GM19324 (cell line): ENCODE measurements at regions not wholly inside any gene's neighbourhood (a gene's known extent, or its start where the extent isn't known, plus 50 kb on each side); places are given as distances from the start of the nearest gene placed in this dataset.

Experiments
- ATAC-seq: cut with Tn5 transposase; IDR thresholded peaks from one replicate; pipeline ENCODE4 v1.9.1; 2021; ENCODE audit warnings: mild to moderate bottlenecking, moderate library complexity; ENCODE audit not compliant: unreplicated experiment, low FRiP score

DNA sequence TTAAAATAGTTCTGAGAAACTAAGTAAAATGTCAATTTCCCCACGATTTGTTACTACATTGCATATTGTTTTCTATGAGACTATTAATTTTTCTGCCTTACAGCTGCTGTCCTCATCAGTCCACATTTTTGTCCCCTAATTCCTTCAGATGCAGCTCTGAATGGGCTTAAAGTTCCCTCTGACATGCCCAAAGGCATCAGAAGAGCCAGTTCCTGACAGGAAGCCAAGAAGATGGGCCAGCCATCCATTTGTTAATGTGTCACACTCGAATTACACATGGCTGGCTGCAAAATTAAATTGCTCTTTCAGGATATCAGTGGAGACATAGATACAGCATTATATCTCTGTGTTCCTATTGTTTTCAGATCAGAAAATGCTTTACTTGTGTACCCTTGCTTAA lies 1223.0 kb downstream of the EPHA7 start:
- ATAC-seq = no peak

DNA sequence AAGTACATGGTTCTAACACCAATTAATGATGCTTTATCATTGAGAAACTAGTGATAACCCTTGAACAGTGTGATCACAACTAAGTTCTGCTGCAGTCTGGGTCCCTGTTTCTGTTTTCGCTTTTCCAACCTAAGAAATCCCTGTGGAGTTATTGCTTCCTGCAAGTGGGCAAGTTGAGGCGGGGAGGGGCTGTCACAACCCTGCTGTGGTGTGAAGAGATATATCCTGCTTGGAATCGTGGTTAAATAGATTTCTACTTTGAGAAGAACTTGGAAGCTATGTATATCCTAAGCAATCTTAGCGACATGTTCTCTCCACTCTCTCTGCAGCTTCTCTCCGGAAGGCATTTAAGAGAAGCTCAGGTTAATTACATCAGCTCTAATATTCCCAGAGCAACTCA lies 1223.6 kb downstream of the EPHA7 start:
- ATAC-seq = no peak

DNA sequence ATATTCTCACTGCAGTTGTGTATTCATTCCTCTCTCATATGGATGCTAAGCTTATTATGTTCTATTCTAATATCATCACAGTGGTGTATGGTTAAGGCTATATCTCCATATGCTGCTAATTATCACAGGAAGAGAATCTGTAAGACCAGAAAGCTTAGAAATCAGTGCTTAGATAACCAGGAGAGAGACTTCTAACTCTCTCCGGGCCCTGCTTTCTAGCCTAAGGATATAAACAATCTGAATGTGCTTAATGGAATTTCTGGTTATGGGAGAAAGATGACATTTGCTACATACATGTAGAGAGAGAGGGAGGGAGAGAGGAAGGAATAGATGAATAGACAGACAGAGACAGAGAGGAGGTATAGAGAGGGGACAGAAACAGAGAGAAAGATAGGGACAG lies 1231.3 kb downstream of the EPHA7 start:
- no peak for ATAC-seq

DNA sequence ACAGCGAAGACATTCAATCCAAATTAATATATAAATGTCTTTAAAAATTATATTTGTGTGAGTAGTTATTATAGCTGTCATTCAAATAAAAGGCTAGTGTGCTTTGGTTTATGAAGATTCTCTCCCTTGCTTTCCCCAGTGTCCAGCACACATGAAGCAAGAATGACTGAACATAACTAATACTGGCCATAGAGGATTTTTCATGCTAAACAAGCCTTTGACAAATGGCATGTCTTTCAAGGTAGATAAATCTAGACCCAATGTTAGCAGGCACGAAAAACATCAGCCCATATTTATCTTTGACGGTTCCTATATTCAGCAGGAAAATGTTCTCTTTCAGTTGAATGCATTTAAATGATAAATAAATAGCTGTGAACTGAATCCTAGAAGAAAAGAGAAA lies 1234.4 kb downstream of the EPHA7 start:
- ATAC-seq = no peak

DNA sequence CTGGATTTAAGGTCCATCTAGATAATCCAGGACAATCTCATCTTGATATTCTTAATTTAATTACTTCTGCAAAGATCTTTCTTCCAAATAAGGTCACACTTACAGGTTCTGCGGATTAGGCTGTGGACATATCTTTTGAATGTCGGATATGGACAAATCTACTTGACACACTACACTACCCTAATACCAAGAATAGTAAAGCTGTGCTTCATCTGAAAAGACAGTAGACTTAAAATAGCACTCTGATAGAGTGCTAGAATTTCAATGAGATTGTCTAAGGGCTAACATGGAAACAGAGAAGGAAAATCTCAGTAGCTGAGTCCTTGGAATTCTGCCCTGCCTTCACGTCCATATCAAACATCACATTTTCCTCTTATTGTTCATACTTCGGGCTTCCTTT lies 1238.0 kb downstream of the EPHA7 start:
- ATAC-seq = no peak

DNA sequence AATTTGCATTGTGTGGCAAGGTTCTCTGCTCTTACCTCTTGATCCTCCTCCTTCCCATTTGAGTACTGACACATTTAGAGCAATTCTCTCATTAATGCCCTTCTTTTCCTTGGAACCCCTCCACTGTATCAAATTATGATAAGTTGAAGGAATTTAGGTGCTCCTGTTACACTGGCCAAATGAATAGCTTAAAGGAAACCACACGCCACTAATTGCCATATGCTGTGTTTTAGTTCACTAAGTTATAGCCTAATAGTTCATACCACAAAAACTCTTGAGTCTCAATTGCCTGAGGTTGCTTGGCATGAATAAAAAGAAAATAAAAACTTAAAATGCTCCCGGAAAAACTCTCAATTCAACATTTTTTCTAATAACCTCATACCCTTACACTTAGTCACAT lies 1239.3 kb downstream of the EPHA7 start:
- ATAC-seq = no peak

DNA sequence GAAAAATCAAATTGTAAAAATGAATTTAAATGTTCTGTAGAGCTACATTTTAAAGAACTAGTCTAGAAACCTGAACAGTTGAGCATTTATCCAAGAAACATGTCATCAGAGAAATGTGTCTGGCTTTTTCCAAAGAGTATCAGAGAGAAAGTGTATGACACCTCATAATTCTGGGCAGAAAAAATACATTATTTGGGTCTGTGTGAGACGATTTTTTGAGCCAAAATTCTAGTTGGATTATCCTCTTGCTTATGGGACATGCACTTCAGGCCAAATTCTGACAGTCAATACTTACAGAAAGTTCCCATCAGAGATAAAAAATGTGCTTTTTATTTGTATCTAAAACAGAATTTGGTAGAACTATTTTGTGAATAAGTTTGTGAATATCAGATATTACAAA lies 1242.7 kb downstream of the EPHA7 start:
- ATAC-seq = no peak

DNA sequence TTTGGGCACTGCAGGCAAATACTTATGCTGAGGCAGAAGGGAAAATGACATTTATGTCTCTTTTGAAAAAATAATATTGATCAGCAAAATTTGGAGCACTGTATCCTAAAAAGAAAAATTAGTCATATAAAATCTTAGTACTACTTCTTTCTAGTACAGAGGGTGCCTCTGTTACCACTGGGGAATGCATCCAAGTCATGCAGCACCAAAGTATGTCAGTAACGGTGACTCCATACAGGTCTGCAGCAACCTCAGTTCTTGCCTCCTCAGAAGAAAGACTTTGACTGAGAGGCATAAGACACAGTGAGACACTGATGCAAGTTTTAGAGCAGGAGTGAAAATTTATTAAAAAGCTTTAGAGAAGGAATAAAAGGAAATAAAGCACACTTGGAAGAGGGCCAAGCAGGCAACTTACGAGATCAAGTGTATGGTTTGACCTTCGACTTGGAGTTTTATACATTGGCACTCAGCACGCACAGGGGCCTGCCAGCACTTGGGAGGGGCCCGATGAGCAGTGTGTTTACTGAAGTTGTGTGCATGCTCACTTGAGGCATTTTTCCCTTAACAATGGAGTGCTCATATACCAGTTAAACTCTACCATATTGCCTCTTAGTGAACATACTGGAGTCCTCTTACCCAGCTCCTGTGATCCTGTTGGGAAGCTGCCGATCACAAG lies 1244.8 kb downstream of the EPHA7 start:
- no peak for ATAC-seq

DNA sequence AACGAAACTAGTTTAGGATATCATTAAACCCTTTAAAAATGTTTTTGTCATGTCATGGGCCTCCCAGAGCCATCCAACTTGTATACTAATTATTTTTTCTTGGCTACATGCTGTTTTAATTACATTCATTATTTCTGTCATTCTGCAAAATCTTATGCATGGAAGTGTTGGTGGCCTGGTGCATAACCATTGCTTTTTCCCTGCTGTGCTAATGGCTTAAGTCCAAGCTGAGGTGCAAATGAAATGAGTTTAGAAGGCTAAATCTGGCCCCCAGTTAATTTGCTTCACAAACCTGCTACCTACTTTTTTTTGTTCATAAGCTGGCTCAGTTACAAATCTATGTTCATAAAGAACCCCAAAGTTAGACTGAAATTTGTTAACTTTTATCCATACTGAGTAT lies 1249.9 kb downstream of the EPHA7 start:
- no peak for ATAC-seq

DNA sequence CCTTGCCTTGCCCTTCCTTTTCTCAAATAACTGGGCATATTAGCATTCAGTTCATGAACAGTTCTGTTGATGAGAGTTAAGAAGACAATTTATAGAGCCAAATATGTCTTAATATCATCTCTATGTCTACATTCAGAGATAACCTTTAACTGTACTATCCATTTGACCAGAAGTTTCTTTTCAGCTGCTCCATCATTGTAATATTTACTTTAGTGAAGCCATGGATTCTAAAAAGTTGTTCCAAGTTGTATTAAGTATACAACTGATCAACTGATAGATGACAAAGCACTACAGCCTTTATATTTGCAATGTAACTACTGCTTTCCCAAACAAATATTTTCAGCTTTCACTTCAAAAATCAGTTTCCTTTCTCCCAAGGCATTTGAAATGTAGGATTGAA lies 1252.7 kb downstream of the EPHA7 start:
- no peak for ATAC-seq

DNA sequence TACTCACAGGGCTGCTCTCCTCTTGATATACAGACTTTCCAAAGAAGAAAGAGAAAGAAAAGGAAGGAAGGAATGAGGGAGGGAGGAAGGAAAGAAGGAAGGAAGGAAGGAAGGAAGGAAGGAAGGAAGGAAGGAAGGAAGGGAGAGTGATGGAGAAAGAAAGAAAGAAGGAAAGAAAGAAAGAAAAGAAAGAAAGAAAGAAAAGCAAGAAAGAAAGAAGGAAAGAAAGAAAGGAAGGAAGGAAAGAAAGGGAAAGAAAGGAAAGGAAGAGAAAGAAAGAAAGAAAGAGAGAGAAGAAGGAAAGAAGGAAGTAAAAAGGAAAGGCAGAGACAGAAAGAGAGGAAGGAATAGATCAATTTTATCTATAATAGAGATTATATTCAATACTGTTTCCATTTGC lies 1257.4 kb downstream of the EPHA7 start:
- ATAC-seq = no peak

DNA sequence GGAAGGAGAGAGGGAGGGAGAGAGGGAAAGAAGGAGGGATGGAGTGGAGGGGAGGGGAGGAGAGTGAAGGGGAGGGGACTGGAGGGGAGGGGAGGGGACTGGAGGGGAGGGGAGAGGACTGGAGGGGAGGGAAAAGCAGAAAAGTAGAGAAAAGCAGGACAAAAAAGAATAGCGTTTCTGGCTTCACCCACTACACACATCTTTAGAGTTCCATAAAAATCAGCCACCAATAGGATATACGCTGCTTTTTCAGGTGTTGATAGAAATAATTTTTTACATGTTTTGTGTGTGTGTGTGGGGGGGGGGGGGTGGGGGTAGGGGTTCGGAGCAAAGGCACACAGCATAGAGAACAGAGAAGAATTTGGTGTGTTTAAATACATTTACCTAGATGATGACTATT lies 1259.1 kb downstream of the EPHA7 start:
- no peak for ATAC-seq

DNA sequence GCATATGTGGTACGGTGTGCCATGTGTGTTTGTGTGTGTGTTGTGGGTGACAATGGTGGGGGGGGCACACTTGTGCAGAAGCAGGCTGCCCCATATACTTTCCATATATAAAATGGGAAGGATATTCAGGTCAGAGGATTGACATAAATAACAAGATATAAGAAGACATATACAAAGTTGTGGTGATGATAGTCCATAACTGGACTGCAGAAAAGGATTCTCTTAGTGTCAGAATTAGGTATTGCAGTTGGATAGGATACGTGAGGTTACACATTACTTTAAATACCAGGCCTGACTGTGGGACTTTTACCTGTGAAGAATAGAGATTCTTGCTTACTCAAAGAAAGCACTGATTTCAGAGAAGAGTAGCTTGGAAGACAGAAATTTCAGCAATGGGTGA lies 1260.3 kb downstream of the EPHA7 start:
- ATAC-seq = no peak

DNA sequence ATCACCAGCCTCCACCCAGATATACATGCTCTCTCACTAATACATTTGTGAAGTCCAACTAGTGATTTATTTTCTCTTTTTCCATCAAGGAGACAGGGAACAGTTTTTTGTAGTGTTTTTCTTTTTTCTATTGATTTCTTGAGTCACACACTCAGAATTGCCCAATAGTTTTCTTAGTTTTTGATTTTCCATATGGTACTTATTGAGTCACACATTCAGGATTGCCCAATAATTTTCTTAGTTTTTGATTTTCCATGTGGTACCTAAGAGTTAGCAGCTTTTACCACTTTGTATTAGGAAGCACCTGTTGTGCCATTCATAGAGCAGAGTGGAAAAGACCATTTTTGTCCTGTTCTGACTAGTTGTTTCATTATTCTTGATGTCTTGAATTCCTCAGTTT lies 1268.8 kb downstream of the EPHA7 start:
- no peak for ATAC-seq

DNA sequence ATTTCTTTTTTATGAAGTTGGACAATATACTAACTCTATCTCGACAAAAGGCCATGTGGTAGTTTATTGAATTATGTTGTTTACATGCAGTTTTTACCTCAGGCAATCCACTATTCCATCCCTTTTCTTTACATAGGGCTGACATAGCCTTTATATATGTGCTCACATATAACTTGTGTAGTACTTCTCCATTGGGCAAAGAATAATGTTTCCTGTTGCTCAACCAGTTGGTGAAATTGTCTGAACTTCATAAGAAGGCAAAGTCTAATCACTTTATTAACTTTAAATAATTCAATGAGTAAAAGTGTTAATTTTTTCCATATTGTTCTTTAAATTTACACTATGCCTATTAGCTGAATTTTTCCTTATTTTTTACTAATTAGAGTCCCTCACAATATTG lies 1272.1 kb downstream of the EPHA7 start:
- no peak for ATAC-seq

DNA sequence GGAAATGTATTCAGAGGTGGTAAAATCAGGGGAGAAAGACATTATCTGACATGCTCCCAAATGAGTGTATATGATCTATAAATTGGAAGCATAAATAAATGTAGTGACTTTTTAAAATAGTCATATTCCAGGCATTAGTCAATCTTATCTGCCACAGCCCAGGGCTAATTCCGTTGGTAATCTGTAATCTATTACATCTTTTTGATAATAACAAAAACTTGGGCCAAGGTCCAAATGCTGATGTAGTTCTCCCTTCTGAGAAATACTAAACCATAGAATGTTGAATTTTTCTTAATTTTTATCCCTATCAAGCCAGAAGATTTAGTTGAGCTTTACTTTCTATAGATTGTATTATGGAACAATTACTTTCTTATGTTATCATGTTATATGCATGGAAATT lies 1279.8 kb downstream of the EPHA7 start:
- no peak for ATAC-seq

DNA sequence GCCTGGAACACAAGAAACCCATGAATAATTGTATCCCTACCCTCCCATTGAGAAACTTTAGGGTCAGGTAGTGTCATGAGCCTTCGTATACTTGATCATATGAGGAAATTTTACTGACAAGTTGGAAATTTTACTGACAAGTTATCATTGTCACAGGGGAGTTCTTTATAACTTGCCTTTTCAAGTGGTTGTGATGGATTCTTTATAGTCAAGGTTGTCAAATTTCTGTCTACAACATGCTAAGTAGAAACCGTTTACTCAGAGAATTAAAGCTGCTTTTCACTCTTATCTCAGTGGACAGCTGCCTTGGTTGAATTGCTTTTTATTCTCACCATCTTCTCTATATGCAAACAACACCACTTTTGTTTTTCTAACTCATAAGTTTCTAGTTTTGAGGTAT lies 1286.4 kb downstream of the EPHA7 start:
- no peak for ATAC-seq

DNA sequence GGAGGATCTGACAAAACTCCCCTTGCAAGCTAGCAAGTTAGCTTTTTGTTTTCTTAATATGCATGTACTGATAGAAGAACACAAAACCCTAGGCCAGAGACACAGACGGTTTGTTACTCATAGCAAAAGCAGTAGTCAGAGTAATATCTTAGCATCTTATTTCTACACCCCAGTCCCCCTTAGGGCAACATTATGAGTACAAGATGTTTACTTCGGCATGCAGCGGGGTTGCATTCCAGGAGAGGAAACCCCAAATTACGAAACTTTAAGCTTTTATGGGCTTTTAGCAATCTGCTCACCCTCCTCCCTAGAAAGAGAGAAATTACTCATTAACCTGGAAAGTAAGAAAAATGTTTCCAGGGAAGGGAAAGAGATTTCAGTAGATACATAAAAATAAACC lies 1286.9 kb downstream of the EPHA7 start:
- no peak for ATAC-seq

DNA sequence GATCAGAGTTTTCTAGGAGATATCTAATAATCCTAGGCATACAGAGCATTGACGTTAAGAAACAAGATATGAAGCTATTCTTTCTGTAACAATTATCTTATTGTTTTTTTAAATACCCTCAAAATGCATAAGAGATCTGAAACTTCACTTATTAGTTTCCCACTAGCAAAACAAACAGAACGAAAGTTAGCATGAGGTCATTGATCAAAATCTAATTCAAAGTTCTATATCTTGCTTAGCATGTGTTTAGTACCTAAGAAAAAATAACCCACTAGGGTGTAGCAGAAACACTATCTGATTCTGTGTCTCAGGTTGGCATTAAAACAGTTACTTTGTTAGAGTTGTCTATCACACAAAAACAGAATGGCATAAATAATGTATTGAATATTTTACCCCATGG lies 1288.4 kb downstream of the EPHA7 start:
- ATAC-seq = no peak

DNA sequence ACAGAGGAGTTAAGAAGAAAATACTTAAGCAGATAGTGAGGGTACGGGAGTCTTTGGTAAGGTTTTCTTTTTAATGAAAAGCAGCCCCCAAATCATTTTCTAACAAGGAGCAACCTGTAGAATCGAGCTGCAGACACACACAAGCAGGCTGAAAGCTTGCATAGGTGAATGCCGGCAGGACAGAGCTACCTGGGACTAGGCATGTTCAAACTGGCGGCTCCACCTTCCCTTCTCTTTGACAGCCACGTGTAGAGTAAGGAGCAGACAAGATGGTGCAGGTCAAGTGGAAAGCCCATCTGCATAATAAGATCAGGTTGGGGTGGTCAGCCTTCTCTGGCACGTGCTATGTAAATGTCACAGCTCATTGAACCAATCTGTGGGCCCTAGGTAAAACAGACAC lies 1292.4 kb downstream of the EPHA7 start:
- ATAC-seq = no peak

DNA sequence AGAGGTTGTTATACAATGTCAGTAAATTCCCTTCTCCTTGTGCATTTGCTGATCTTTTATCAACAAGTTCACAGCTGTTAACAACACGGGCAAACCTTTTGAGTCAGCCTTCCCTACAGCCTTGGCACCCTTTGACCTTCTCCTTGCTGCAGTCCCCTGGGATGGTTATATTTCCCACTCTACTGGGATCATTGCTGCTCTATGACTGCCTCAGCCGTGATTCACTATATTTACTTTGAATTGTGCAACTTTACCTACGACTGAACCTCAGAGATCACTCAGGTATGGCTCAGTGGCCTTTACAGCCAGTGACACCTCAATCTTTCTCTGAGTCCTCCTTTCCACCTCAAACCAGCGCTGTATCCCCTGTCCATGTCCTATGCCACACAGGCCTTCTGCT lies 1293.3 kb downstream of the EPHA7 start:
- ATAC-seq = no peak

DNA sequence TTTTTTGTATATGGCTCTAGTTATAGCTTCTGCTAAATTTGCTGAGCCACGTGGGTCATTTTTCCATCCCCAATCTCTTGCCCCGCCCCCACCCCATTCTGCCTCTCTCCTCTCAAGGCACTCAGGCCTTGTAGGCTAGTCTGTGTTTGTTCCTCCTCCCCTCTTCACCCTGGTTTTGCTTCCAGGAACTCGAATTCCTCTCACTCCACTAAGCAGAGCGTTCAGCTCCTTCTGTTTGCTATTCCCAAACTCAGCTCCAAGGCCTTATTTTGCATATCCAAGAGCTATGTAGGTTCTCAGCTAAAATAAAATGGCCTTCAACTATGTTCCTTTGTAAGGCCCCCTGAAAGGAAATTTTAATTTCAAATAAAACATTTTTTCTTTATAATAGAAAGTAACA lies 1293.7 kb downstream of the EPHA7 start:
- no peak for ATAC-seq

DNA sequence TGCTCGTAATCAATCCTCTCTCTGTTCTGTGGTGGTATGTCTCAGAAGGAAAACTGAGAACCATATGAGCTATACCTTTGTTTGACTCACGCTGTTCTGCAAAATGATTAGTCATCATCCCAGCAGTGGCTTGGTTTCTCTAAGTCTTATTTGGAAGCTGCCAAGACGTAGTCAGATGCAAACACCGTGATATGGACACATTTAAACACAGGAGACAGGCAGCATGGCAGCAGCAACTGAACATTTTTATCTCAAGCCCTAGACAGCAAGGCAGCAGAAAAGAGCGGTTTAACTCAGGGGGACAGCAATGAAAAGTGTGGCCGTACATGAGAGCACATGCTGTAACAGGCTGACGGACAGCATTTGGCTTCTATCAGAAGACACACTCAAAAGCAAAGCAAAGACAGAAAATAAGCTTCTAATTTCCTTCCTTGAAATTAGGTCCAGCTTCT lies 1295.1 kb downstream of the EPHA7 start:
- ATAC-seq = no peak
